ENCODE measurements at regions not wholly inside any gene's neighbourhood (a gene's known extent, or its start where the extent isn't known, plus 50 kb on each side); places are given as distances from the start of the nearest gene placed in this dataset.

- Histone ChIP-seq H3K27ac (ENCODE audit: low read depth, low read length) (no peak overlapping the region), H2BK15ac (ENCODE audit: low read length) (no peak overlapping the region), H4K8ac (ENCODE audit: extremely low read depth, insufficient read depth, low read length) (no peak overlapping the region), H3K79me2 (ENCODE audit: control insufficient read depth in 1 of 2, insufficient read depth in 2 of 2, low read length in 2 of 2) (no peaks in the 10 kb centered on the region), H4K91ac (replicated peaks; ENCODE audit: insufficient read length, low read length) (no peak overlapping the region), H3K23ac (ENCODE audit: insufficient read length) (no peak overlapping the region), H3K4me3 (ENCODE audit: extremely low read depth in 1 of 4, insufficient read depth in 2 of 4, low read depth in 3 of 4, low read length in 4 of 4) (no peak overlapping the region), H3K4me1 (replicated peaks in 1 of 4; ENCODE audit: control insufficient read depth in 3 of 4, insufficient read depth in 4 of 4, low read length in 3 of 4) (no peaks in the 10 kb centered on the region), H3K23me2 (ENCODE audit: low read depth, low read length) (no peaks in the 10 kb centered on the region), H2BK20ac (ENCODE audit: low read length) (no peak overlapping the region), H2BK120ac (replicated peaks; ENCODE audit: low read depth, low read length) (no peak overlapping the region), H3K56ac (replicated peaks; ENCODE audit: insufficient read length, low read depth, low read length) (no peak overlapping the region), H3K36me3 (ENCODE audit: control insufficient read depth in 2 of 4, insufficient read depth in 4 of 4, low read length in 3 of 4) (no peaks in the 10 kb centered on the region), H4K5ac (ENCODE audit: insufficient read length, low read depth, low read length) (no peak overlapping the region), H3K14ac (ENCODE audit: insufficient read length) (no peak overlapping the region), H3K4me2 (ENCODE audit: insufficient read depth in 1 of 2, low read depth in 2 of 2, low read length in 2 of 2) (no peak overlapping the region), H2BK12ac (ENCODE audit: low read depth, low read length) (no peak overlapping the region), H4K20me1 (replicated peaks in 1 of 2; ENCODE audit: control insufficient read depth in 1 of 2, insufficient read depth in 2 of 2, low read length in 2 of 2) (no peaks in the 10 kb centered on the region), H2BK5ac (ENCODE audit: low read depth, low read length) (no peak overlapping the region), H3K9ac (replicated peaks in 1 of 4; ENCODE audit: extremely low read depth in 1 of 4, low read depth in 3 of 4, low read length in 3 of 4) (no peak overlapping the region), H3K4ac (replicated peaks; ENCODE audit: insufficient read length, low read depth, low read length) (no peak overlapping the region), H3K18ac (ENCODE audit: extremely low read depth, low read length) (no peak overlapping the region), H3K27me3 (replicated peaks in 1 of 4; ENCODE audit: control insufficient read depth in 3 of 4, extremely low read depth in 1 of 4, insufficient read depth in 3 of 4, low read length in 3 of 4) (no peaks in the 10 kb centered on the region), H3K79me1 (ENCODE audit: low read depth, low read length) (no peaks in the 10 kb centered on the region), H2AFZ (ENCODE audit: low read length) (no peak overlapping the region), H2AK5ac (ENCODE audit: low read depth, low read length) (no peak overlapping the region), H3K9me3 (ENCODE audit: insufficient read depth in 2 of 2, low read depth in 1 of 2, low read length in 1 of 2) (no peaks in the 10 kb centered on the region)
- no peak for TF ChIP-seq CBX5 (IDR thresholded peaks at IDR 0.05; ENCODE audit: low read depth, low read length)
- no peak for TF ChIP-seq ATF3 (IDR thresholded peaks at IDR 0.05; ENCODE audit: insufficient read depth, low read depth, low read length)
- TF ChIP-seq KDM5A (IDR thresholded peaks at IDR 0.05; ENCODE audit: low read length), result no peak
- no peak for TF ChIP-seq KDM4A (IDR thresholded peaks at IDR 0.05; ENCODE audit: low read depth, low read length, severe bottlenecking)
- TF ChIP-seq SIX5 (IDR thresholded peaks at IDR 0.05; ENCODE audit: low read depth, low read length), result no peak
- no peak for TF ChIP-seq SIRT6 (IDR thresholded peaks at IDR 0.05; ENCODE audit: low read length)
- TF ChIP-seq MAFK (IDR thresholded peaks at IDR 0.05; ENCODE audit: low read depth, low read length), result no peak
- TF ChIP-seq JUN (IDR thresholded peaks at IDR 0.05; ENCODE audit: low read depth, low read length), result no peak
- no peak for TF ChIP-seq CHD2 (IDR thresholded peaks at IDR 0.05; ENCODE audit: low read length)
- TF ChIP-seq RBBP5 (IDR thresholded peaks at IDR 0.05; ENCODE audit: borderline replicate concordance, low read depth, low read length), result no peak
- ChIA-PET CTCF (ENCODE audit: partially characterized antibody) (no interaction called here), POLR2A (ENCODE audit: partially characterized antibody) (no interaction called here)
- no peak for FAIRE-seq
- 91% methylated on average over 5 of the region's 5 CpGs; no CpG with 5 or more reads in 1 of the 2 experiments for WGBS, 2 experiments (ENCODE audit: extremely low coverage in 1 of 2, insufficient coverage in 1 of 2, insufficient read length in 1 of 2, insufficient replicate concordance in 2 of 2, low coverage in 1 of 2, low lambda C conversion rate in 2 of 2, missing lambda C conversion rate in 1 of 2)
- no peak for DNase-seq (ENCODE audit: low read depth in 1 of 2, low spot score in 2 of 2)
These were observed 282.3 kb upstream of the SEMA3C start for GRCh38 chr7:81201188-81201587.
